Stomach (tissue), 4 donors: ENCODE measurements at regions not wholly inside any gene's neighbourhood (a gene's known extent, or its start where the extent isn't known, plus 50 kb on each side); places are given as distances from the start of the nearest gene placed in this dataset.

Source experiments
- POLR2A ChIP-seq, 4 donors: fragments of 450-650 bp; IDR thresholded peaks; one replicate each; pipeline ENCODE4 v1.6.1; 2016; ENCODE audit warnings: antibody characterized with exemption in 4 of 4, control low read depth in 2 of 4, mild to moderate bottlenecking in 1 of 4, moderate library complexity in 1 of 4
- TF ChIP-seq, protein P1 (sequence below), 7 experiments: fragments of 450-650 bp in 4 of 7; fragments of 200-600 bp in 3 of 7; sonication (generic) in 3 of 7; IDR thresholded peaks; one replicate each; pipeline ENCODE4 v1.5.1; 2016 to 2019; ENCODE audit warnings: antibody characterized with exemption in 7 of 7, control low read depth in 2 of 7, mild to moderate bottlenecking in 1 of 7

DNA sequence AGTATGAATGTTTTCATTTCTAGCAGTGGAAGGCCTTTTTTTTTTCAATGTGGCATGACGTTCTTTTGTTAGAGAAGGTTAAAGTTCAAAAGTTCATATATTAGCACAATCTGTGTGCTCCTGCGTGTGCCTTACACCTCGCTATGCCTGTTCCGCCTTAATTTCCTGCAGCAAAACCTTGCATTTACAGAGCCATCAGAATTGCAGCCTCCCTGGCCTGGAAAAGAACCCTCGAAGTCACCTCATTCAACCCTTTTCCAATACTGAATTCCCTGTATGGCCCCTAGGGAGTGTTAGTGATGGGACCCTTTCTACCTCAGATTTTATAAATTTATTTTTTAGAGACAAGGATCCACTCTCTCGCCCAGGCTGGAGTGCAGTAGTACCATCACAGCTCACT lies 103.5 kb upstream of the ZNF438 start:
- TF ChIP-seq, protein P1, sequence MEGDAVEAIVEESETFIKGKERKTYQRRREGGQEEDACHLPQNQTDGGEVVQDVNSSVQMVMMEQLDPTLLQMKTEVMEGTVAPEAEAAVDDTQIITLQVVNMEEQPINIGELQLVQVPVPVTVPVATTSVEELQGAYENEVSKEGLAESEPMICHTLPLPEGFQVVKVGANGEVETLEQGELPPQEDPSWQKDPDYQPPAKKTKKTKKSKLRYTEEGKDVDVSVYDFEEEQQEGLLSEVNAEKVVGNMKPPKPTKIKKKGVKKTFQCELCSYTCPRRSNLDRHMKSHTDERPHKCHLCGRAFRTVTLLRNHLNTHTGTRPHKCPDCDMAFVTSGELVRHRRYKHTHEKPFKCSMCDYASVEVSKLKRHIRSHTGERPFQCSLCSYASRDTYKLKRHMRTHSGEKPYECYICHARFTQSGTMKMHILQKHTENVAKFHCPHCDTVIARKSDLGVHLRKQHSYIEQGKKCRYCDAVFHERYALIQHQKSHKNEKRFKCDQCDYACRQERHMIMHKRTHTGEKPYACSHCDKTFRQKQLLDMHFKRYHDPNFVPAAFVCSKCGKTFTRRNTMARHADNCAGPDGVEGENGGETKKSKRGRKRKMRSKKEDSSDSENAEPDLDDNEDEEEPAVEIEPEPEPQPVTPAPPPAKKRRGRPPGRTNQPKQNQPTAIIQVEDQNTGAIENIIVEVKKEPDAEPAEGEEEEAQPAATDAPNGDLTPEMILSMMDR (IDR thresholded peaks at IDR 0.05): no peak
- TF ChIP-seq POLR2A (IDR thresholded peaks at IDR 0.05): no peak
